ENCODE measurements at regions not wholly inside any gene's neighbourhood (a gene's known extent, or its start where the extent isn't known, plus 50 kb on each side); places are given as distances from the start of the nearest gene placed in this dataset.

DNA sequence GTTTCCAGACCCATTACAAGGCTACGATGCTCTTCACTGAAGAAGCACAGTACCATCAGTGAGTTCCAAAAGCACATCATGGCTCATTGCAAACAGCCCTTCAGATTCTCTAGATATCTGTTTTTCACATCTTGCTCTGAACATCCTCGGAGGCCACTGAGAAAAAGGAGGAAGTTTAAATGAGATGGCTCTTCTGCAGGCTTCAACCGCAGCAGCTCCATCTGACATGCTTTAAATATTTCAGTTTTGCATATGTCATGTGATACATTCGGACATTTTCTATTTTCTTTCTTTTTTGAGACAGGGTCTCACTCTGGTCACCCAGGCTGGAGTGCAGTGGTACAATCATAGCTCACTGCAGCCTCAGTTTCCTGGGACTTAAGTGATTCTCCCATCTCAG, 396.8 kb downstream of the NPIPA8 start:
- Histone ChIP-seq H3K36me3 (ENCODE audit: control insufficient read depth, low read length) (no peaks in the 10 kb centered on the region), H3K4me2 (ENCODE audit: low read length) (no peak overlapping the region; the same call in 1 of the 2 replicates), H3K9me3 (ENCODE audit: control insufficient read depth, insufficient read depth, low read length) (no peaks in the 10 kb centered on the region), H3K27me3 (ENCODE audit: control insufficient read depth, low read length) (no peaks in the 10 kb centered on the region), H3K4me3 (ENCODE audit: low read length) (no peak overlapping the region), H3K27ac (ENCODE audit: low read depth, low read length) (no peak overlapping the region), H3F3A (ENCODE audit: control insufficient read depth, insufficient read depth) (no peaks in the 10 kb centered on the region), H3K4me1 (ENCODE audit: control insufficient read depth, low read length) (peaks cover 10% of the 10 kb centered on the region), H4K20me1 (ENCODE audit: control insufficient read depth, insufficient read depth, low read depth, low read length) (no peaks in the 10 kb centered on the region), H3K9me2 (replicated peaks; ENCODE audit: control insufficient read depth, low read length) (no peaks in the 10 kb centered on the region), H3K79me2 (ENCODE audit: control insufficient read depth, low read length) (no peaks in the 10 kb centered on the region)
- TF ChIP-seq, protein P1, sequence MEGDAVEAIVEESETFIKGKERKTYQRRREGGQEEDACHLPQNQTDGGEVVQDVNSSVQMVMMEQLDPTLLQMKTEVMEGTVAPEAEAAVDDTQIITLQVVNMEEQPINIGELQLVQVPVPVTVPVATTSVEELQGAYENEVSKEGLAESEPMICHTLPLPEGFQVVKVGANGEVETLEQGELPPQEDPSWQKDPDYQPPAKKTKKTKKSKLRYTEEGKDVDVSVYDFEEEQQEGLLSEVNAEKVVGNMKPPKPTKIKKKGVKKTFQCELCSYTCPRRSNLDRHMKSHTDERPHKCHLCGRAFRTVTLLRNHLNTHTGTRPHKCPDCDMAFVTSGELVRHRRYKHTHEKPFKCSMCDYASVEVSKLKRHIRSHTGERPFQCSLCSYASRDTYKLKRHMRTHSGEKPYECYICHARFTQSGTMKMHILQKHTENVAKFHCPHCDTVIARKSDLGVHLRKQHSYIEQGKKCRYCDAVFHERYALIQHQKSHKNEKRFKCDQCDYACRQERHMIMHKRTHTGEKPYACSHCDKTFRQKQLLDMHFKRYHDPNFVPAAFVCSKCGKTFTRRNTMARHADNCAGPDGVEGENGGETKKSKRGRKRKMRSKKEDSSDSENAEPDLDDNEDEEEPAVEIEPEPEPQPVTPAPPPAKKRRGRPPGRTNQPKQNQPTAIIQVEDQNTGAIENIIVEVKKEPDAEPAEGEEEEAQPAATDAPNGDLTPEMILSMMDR (IDR thresholded peaks at IDR 0.05; ENCODE audit: low read depth, low read length, poor library complexity, severe bottlenecking) = no peak
- TF ChIP-seq EZH2phosphoT487 (IDR thresholded peaks at IDR 0.05; ENCODE audit: borderline replicate concordance, low read length) = no peak

DNA sequence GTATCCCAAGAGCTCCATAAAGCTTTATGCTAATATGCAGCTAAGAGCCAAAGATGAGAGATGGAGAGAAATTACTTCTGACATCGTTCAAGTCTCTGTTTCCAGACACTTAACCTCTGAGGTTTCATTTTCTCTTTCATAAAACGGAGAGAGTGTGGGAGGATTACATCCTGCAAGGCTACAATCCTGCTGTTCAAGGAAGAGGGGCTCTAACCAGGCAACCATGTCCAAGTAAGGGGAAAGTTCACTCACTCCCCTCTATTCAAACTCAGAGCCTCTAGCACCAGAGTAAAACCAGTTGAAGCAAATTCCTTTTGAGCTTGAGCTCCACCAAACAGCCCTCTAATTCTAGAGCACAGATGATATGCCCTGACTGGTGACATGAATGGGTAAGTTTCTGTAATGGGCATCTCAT, 397.4 kb downstream of the NPIPA8 start:
- H3K27me3 ChIP-seq (ENCODE audit: control insufficient read depth, low read length) = no peaks in the 10 kb centered on the region
- no peaks in the 10 kb centered on the region for H3K9me3 ChIP-seq (ENCODE audit: control insufficient read depth, insufficient read depth, low read length)
- H3K36me3 ChIP-seq (ENCODE audit: control insufficient read depth, low read length) = no peaks in the 10 kb centered on the region
- no peaks in the 10 kb centered on the region for H3F3A ChIP-seq (ENCODE audit: control insufficient read depth, insufficient read depth)
- H3K4me2 ChIP-seq (ENCODE audit: low read length) = no peak overlapping the region
- H3K79me2 ChIP-seq (ENCODE audit: control insufficient read depth, low read length) = no peaks in the 10 kb centered on the region
- no peak overlapping the region for H3K4me3 ChIP-seq (ENCODE audit: low read length)
- H3K9me2 ChIP-seq (replicated peaks; ENCODE audit: control insufficient read depth, low read length) = no peaks in the 10 kb centered on the region
- H3K27ac ChIP-seq (ENCODE audit: low read depth, low read length) = no peak overlapping the region
- H3K4me1 ChIP-seq (ENCODE audit: control insufficient read depth, low read length) = peaks cover 10% of the 10 kb centered on the region
- H4K20me1 ChIP-seq (ENCODE audit: control insufficient read depth, insufficient read depth, low read depth, low read length) = no peaks in the 10 kb centered on the region
- no peak for TF ChIP-seq EZH2phosphoT487 (IDR thresholded peaks at IDR 0.05; ENCODE audit: borderline replicate concordance, low read length)
- TF ChIP-seq, protein P1 (IDR thresholded peaks at IDR 0.05; ENCODE audit: low read depth, low read length, poor library complexity, severe bottlenecking) = no peak

DNA sequence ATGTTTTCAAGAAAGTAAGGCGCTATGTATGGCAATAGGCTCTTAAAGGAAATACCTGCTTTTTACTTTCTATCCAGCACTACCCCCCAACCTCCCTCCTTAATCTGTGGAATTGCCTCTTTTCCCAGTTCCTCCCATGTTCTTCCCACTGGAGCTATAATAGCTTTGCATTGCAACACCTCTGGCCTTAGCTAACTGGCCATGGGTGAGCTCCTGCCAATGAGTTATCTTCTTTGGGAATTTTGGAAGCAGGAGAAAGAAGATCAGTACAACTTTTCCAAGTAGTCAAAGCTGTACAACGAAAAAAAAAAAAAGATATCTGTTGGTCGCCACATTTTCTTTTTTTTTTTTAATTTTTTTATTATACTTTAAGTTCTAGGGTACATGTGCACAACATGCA, 398.0 kb downstream of the NPIPA8 start:
- no peaks in the 10 kb centered on the region for H3K27me3 ChIP-seq (ENCODE audit: control insufficient read depth, low read length)
- H3K36me3 ChIP-seq (ENCODE audit: control insufficient read depth, low read length) = no peaks in the 10 kb centered on the region
- H3F3A ChIP-seq (ENCODE audit: control insufficient read depth, insufficient read depth) = no peaks in the 10 kb centered on the region
- H3K9me3 ChIP-seq (ENCODE audit: control insufficient read depth, insufficient read depth, low read length) = no peaks in the 10 kb centered on the region
- H4K20me1 ChIP-seq (ENCODE audit: control insufficient read depth, insufficient read depth, low read depth, low read length) = no peaks in the 10 kb centered on the region
- no peak overlapping the region for H3K4me2 ChIP-seq (ENCODE audit: low read length)
- H3K9me2 ChIP-seq (replicated peaks; ENCODE audit: control insufficient read depth, low read length) = no peaks in the 10 kb centered on the region
- H3K4me3 ChIP-seq (ENCODE audit: low read length) = no peak overlapping the region
- TF ChIP-seq EZH2phosphoT487 (IDR thresholded peaks at IDR 0.05; ENCODE audit: borderline replicate concordance, low read length) = no peak
- TF ChIP-seq, protein P1 (IDR thresholded peaks at IDR 0.05; ENCODE audit: low read depth, low read length, poor library complexity, severe bottlenecking) = no peak
- no peak overlapping the region for H3K27ac ChIP-seq (ENCODE audit: low read depth, low read length)
- no peaks in the 10 kb centered on the region for H3K79me2 ChIP-seq (ENCODE audit: control insufficient read depth, low read length)
- H3K4me1 ChIP-seq (ENCODE audit: control insufficient read depth, low read length) = peaks cover 10% of the 10 kb centered on the region
